K562 (cell line): ENCODE measurements at regions not wholly inside any gene's neighbourhood (a gene's known extent, or its start where the extent isn't known, plus 50 kb on each side); places are given as distances from the start of the nearest gene placed in this dataset.

Source experiments
- DMBX1 ChIP-seq: fragments of 250-450 bp; sonication (Bioruptor Pico); IDR thresholded peaks from 2 replicates; pipeline ENCODE4 v1.8.0; 2022; ENCODE audit warnings: inconsistent platforms, mild to moderate bottlenecking, moderate library complexity, borderline replicate concordance
- E2F6 ChIP-seq, 2 experiments: IDR thresholded peaks; 2 replicates each; pipeline ENCODE4 v1.6.1; 2011; ENCODE audit warnings: borderline replicate concordance in 1 of 2, control low read depth in 1 of 2, low read depth in 1 of 2, low read length in 1 of 2, mild to moderate bottlenecking in 1 of 2, mixed read lengths in 1 of 2, moderate library complexity in 1 of 2; ENCODE audit not compliant: insufficient read depth in 1 of 2, insufficient read length in 1 of 2, poor library complexity in 1 of 2, severe bottlenecking in 1 of 2; ENCODE audit errors: extremely low read depth in 1 of 2
- GATAD2B ChIP-seq: fragments of 450-650 bp; IDR thresholded peaks from 2 replicates; pipeline ENCODE4 v1.6.1; 2017; ENCODE audit warnings: mild to moderate bottlenecking, borderline replicate concordance
- HDAC2 ChIP-seq: fragments of 450-650 bp; IDR thresholded peaks from 2 replicates; pipeline ENCODE4 v1.6.1; 2016; ENCODE audit warnings: mild to moderate bottlenecking
- MAFG ChIP-seq: fragments of 450-650 bp; conservative IDR thresholded peaks from 2 replicates; pipeline ENCODE4 v1.6.1; 2016; ENCODE audit warnings: missing genetic modification characterization, missing compliant biosample characterization
- MBD2 ChIP-seq: sonication (generic); IDR thresholded peaks from 2 replicates; pipeline ENCODE4 v1.6.1; 2016; ENCODE audit warnings: low read depth, borderline replicate concordance
- MCM5 ChIP-seq: fragments of 450-650 bp; IDR thresholded peaks from 2 replicates; pipeline ENCODE4 v1.6.1; 2016; ENCODE audit warnings: low read depth
- MTA1 ChIP-seq: fragments of 450-650 bp; IDR thresholded peaks from 2 replicates; pipeline ENCODE4 v1.6.1; 2017; ENCODE audit warnings: borderline replicate concordance
- NCOA1 ChIP-seq: fragments of 450-650 bp; IDR thresholded peaks from 2 replicates; pipeline ENCODE4 v1.6.1; 2016; ENCODE audit warnings: low read depth
- NCOA2 ChIP-seq, 2 experiments: fragments of 450-650 bp; IDR thresholded peaks; 2 replicates each; pipeline ENCODE4 v1.6.1; 2018; ENCODE audit warnings: mild to moderate bottlenecking in 2 of 2, moderate library complexity in 1 of 2; ENCODE audit not compliant: partially characterized antibody in 2 of 2
- NR2C1 ChIP-seq, 2 experiments: fragments of 450-650 bp; IDR thresholded peaks; 2 replicates each; pipeline ENCODE4 v1.6.1; 2017; ENCODE audit warnings: mild to moderate bottlenecking in 2 of 2, antibody characterized with exemption in 1 of 2, inconsistent platforms in 1 of 2, missing compliant biosample characterization in 1 of 2, missing genetic modification characterization in 1 of 2
- NR3C1 ChIP-seq: sonication (generic); formaldehyde crosslinking; IDR thresholded peaks from 2 replicates; pipeline ENCODE4 v1.8.1; 2022; ENCODE audit warnings: missing genetic modification reagents
- PHB ChIP-seq: fragments of 250-450 bp; sonication (Bioruptor Pico); IDR thresholded peaks from 2 replicates; pipeline ENCODE4 v1.5.0; 2021
- PML ChIP-seq: IDR thresholded peaks from 2 replicates; pipeline ENCODE4 v1.6.1; 2012; ENCODE audit warnings: low read length, inconsistent platforms
- POLR2A ChIP-seq: fragments of 450-650 bp; conservative IDR thresholded peaks from 2 replicates; pipeline ENCODE4 v1.6.1; 2016
- PYGO2 ChIP-seq: fragments of 450-650 bp; IDR thresholded peaks from 2 replicates; pipeline ENCODE4 v1.6.1; 2016; ENCODE audit warnings: mild to moderate bottlenecking, missing genetic modification characterization, moderate library complexity, missing compliant biosample characterization
- U2AF2 ChIP-seq: fragments of 200-400 bp; formaldehyde crosslinking; optimal IDR thresholded peaks from 2 replicates; pipeline ENCODE3; 2017; ENCODE audit warnings: low read depth, mild to moderate bottlenecking, low read length
- VEZF1 ChIP-seq: fragments of 200-800 bp; sonication (Bioruptor generic); IDR thresholded peaks from 2 replicates; pipeline ENCODE4 v1.6.1; 2017; ENCODE audit warnings: missing genetic modification characterization, missing compliant biosample characterization
- ZNF263 ChIP-seq: sonication (generic); formaldehyde crosslinking; IDR thresholded peaks from 2 replicates; pipeline ENCODE4 v1.8.0; 2022; ENCODE audit warnings: mild to moderate bottlenecking, missing genetic modification reagents, borderline replicate concordance
- TF ChIP-seq, protein P1 (sequence below), 3 experiments: fragments of 200-800 bp in 1 of 3; sonication (Bioruptor generic) in 1 of 3; sonication (generic) in 1 of 3; formaldehyde crosslinking in 1 of 3; IDR thresholded peaks; 2 replicates each; pipeline versions ENCODE4 v1.6.1 to v1.8.0; 2016 to 2022; ENCODE audit warnings: mild to moderate bottlenecking in 2 of 3, missing compliant biosample characterization in 2 of 3, missing genetic modification characterization in 2 of 3, missing genetic modification reagents in 1 of 3
- TF ChIP-seq, protein P2 (sequence below): fragments of 450-650 bp; IDR thresholded peaks from 2 replicates; pipeline ENCODE4 v1.6.1; 2017; ENCODE audit warnings: antibody characterized with exemption, mild to moderate bottlenecking

- TF ChIP-seq MTA1 (no peak), DMBX1 (peak; percentile 90), E2F6 (IDR thresholded peaks at IDR 0.05; ENCODE audit: borderline replicate concordance in 1 of 2, extremely low read depth in 1 of 2, insufficient read depth in 1 of 2, insufficient read length in 1 of 2, low read depth in 1 of 2, low read length in 1 of 2, poor library complexity in 1 of 2, severe bottlenecking in 1 of 2) (peak; percentile 47 to 64), U2AF2 (no peak), MCM5 (no peak), MBD2 (0 out of 2 replicates have a peak, but pooled peaks have one; percentile 6), HDAC2 (no peak), MAFG (no peak), NCOA1 (no peak), ZNF263 (CRISPR knock-in tag) (peak; percentile 27; the same call in 1 of the 2 replicates), PML (no peak), VEZF1 (no peak), NCOA2 (IDR thresholded peaks at IDR 0.05; ENCODE audit: partially characterized antibody in 2 of 2) (no peak), NR2C1 (IDR thresholded peaks at IDR 0.05) (no peak), NR2C1 (tag; IDR thresholded peaks at IDR 0.05) (no peak), PYGO2 (tag) (no peak), NR3C1 (CRISPR knock-in tag) (no peak), GATAD2B (no peak), PHB (CRISPR knock-in tag) (0 out of 2 replicates have a peak, but pooled peaks have one; percentile 10), POLR2A (peak; percentile 55)
- TF ChIP-seq, protein P1, sequence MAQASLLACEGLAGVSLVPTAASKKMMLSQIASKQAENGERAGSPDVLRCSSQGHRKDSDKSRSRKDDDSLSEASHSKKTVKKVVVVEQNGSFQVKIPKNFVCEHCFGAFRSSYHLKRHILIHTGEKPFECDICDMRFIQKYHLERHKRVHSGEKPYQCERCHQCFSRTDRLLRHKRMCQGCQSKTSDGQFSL (CRISPR knock-in tag; IDR thresholded peaks at IDR 0.05) = no peak
- TF ChIP-seq, protein P1 (tag; IDR thresholded peaks at IDR 0.05) = peak in 1 of 2 experiments; percentile 80; a peak in 2 of 4 replicates
- TF ChIP-seq, protein P2, sequence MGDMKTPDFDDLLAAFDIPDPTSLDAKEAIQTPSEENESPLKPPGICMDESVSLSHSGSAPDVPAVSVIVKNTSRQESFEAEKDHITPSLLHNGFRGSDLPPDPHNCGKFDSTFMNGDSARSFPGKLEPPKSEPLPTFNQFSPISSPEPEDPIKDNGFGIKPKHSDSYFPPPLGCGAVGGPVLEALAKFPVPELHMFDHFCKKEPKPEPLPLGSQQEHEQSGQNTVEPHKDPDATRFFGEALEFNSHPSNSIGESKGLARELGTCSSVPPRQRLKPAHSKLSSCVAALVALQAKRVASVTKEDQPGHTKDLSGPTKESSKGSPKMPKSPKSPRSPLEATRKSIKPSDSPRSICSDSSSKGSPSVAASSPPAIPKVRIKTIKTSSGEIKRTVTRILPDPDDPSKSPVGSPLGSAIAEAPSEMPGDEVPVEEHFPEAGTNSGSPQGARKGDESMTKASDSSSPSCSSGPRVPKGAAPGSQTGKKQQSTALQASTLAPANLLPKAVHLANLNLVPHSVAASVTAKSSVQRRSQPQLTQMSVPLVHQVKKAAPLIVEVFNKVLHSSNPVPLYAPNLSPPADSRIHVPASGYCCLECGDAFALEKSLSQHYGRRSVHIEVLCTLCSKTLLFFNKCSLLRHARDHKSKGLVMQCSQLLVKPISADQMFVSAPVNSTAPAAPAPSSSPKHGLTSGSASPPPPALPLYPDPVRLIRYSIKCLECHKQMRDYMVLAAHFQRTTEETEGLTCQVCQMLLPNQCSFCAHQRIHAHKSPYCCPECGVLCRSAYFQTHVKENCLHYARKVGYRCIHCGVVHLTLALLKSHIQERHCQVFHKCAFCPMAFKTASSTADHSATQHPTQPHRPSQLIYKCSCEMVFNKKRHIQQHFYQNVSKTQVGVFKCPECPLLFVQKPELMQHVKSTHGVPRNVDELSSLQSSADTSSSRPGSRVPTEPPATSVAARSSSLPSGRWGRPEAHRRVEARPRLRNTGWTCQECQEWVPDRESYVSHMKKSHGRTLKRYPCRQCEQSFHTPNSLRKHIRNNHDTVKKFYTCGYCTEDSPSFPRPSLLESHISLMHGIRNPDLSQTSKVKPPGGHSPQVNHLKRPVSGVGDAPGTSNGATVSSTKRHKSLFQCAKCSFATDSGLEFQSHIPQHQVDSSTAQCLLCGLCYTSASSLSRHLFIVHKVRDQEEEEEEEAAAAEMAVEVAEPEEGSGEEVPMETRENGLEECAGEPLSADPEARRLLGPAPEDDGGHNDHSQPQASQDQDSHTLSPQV = peak; percentile 95
Measured at GRCh38 chr3:177358977-177359592, 161.8 kb upstream of the TBL1XR1 start (continued).
